Esophagus muscularis mucosa (tissue), 4 donors: ENCODE measurements at regions not wholly inside any gene's neighbourhood (a gene's known extent, or its start where the extent isn't known, plus 50 kb on each side); places are given as distances from the start of the nearest gene placed in this dataset.
A peak's percentile ranks its signal among the peaks of the same experiment; 100 is the strongest.

Experiments
- DNase-seq: peaks from one replicate; pipeline ENCODE4 v3.0.0-alpha.2; 2017; ENCODE audit errors: extremely low spot score
- H3K27ac ChIP-seq, 4 donors: fragments of 200-600 bp; sonication (generic); replicated peaks in 1 of 4; 1 replicate in 3 of 4; 2 replicates in 1 of 4; pipeline ENCODE4 v1.5.1; 2016 to 2019; ENCODE audit warnings: mild to moderate bottlenecking in 1 of 4
- H3K27me3 ChIP-seq, 4 donors: fragments of 200-600 bp; sonication (generic); one replicate each; pipeline versions ENCODE4 v1.5.1 to v1.6.0; 2016 to 2019
- H3K36me3 ChIP-seq, 4 donors: fragments of 200-600 bp; sonication (generic); one replicate each; pipeline ENCODE4 v1.5.1; 2016 to 2019
- H3K4me1 ChIP-seq, 4 donors: fragments of 200-600 bp; sonication (generic); one replicate each; pipeline ENCODE4 v1.5.1; 2016 to 2019
- H3K4me3 ChIP-seq, 4 donors: fragments of 200-600 bp; sonication (generic); 1 replicate in 2 of 4; 2 replicates in 2 of 4; pipeline ENCODE4 v1.5.1; 2016 to 2019; ENCODE audit warnings: mild to moderate bottlenecking in 4 of 4, moderate library complexity in 1 of 4
- H3K9me3 ChIP-seq, 4 donors: fragments of 200-600 bp; sonication (generic); 1 replicate in 3 of 4; 2 replicates in 1 of 4; pipeline ENCODE4 v1.5.1; 2016 to 2019
- CTCF ChIP-seq, 3 experiments: fragments of 200-600 bp in 2 of 3; fragments of 450-650 bp in 1 of 3; sonication (generic) in 2 of 3; IDR thresholded peaks; one replicate each; pipeline ENCODE4 v1.5.1; 2017 to 2019; ENCODE audit warnings: antibody characterized with exemption in 3 of 3, mild to moderate bottlenecking in 2 of 3, moderate library complexity in 1 of 3
- EP300 ChIP-seq: sonication (generic); formaldehyde crosslinking; IDR thresholded peaks from one replicate; pipeline ENCODE4 v1.6.1; 2017; ENCODE audit warnings: antibody characterized with exemption
- POLR2A ChIP-seq: fragments of 450-650 bp; IDR thresholded peaks from one replicate; pipeline ENCODE4 v1.6.1; 2017; ENCODE audit warnings: antibody characterized with exemption, moderate library complexity, mild to moderate bottlenecking, low read depth
- POLR2AphosphoS5 ChIP-seq, 2 donors: sonication (generic); formaldehyde crosslinking; IDR thresholded peaks; one replicate each; pipeline ENCODE4 v1.6.1; 2017; ENCODE audit warnings: antibody characterized with exemption in 2 of 2
- WGBS: methylation state at CpG from one replicate; pipeline ENCODE4 v1.1.5; 2018; 5-methylcytosine and 5-hydroxymethylcytosine counted together
- intact Hi-C: fragments of 100-400 bp; cut with DNase I; formaldehyde crosslinking; loops from one replicate; pipeline ENCODE4 v1.15.1; 2023

- TF ChIP-seq EP300 (no peak), POLR2AphosphoS5 (IDR thresholded peaks at IDR 0.05) (peak in 1 of 2 donors; percentile 23)
- Histone ChIP-seq H3K4me1 (peaks cover 5 to 33% (median 17%) of the 10 kb centered on the region in 4 donors), H3K4me3 (peak overlapping the region in 2 of 4 donors; percentile 4 to 6), H3K27ac (no peak overlapping the region), H3K36me3 (no peaks in the 10 kb centered on the region), H3K27me3 (no peaks in the 10 kb centered on the region), H3K9me3 (no peaks in the 10 kb centered on the region)
- no peak for DNase-seq
- 29% methylated on average over 15 of the region's 21 CpGs for WGBS
- intact Hi-C loops, result no loop called here
Observed at GRCh38 chr2:120881981-120882788, 146.5 kb downstream of the GLI2 start.

- WGBS, result 94% methylated on average over 14 of the region's 15 CpGs
- TF ChIP-seq EP300 (no peak), CTCF (IDR thresholded peaks at IDR 0.05) (no peak), POLR2AphosphoS5 (IDR thresholded peaks at IDR 0.05) (no peak), POLR2A (no peak)
- intact Hi-C loops, result no loop called here
- Histone ChIP-seq H3K4me1 (peaks cover 5 to 33% (median 17%) of the 10 kb centered on the region in 4 donors), H3K27ac (no peak overlapping the region), H3K9me3 (no peaks in the 10 kb centered on the region), H3K36me3 (no peaks in the 10 kb centered on the region), H3K27me3 (no peaks in the 10 kb centered on the region), H3K4me3 (no peak overlapping the region)
- DNase-seq, result no peak
Observed at GRCh38 chr2:120883607-120884440, 148.2 kb downstream of the GLI2 start.

GRCh38 chr2:120884472-120885290 lies 149.0 kb downstream of the GLI2 start:
- WGBS, result 96% methylated on average over 11 of the region's 16 CpGs
- Histone ChIP-seq H3K4me3 (no peak overlapping the region), H3K27me3 (no peaks in the 10 kb centered on the region), H3K36me3 (no peaks in the 10 kb centered on the region), H3K4me1 (peaks cover 5 to 28% (median 13%) of the 10 kb centered on the region in 4 donors), H3K9me3 (no peaks in the 10 kb centered on the region), H3K27ac (no peak overlapping the region)
- intact Hi-C loops, result no loop called here
- TF ChIP-seq POLR2A (no peak), EP300 (no peak), POLR2AphosphoS5 (IDR thresholded peaks at IDR 0.05) (no peak), CTCF (IDR thresholded peaks at IDR 0.05) (no peak)
- no peak for DNase-seq

- no peak overlapping the region for H3K27ac ChIP-seq
Observed at GRCh38 chr2:120885321-120885720, 149.7 kb downstream of the GLI2 start.

More at GRCh38 chr2:120885321-120885720, 149.7 kb downstream of the GLI2 start:
- no peak for DNase-seq
- Histone ChIP-seq H3K4me3 (no peak overlapping the region), H3K27me3 (no peaks in the 10 kb centered on the region), H3K36me3 (no peaks in the 10 kb centered on the region), H3K4me1 (peaks cover 5 to 23% (median 13%) of the 10 kb centered on the region in 4 donors), H3K9me3 (no peaks in the 10 kb centered on the region)
- no peak for TF ChIP-seq EP300
- no peak for TF ChIP-seq POLR2A
- no peak for TF ChIP-seq CTCF (IDR thresholded peaks at IDR 0.05)
- no peak for TF ChIP-seq POLR2AphosphoS5 (IDR thresholded peaks at IDR 0.05)
- WGBS, result 79% methylated on average over 10 of the region's 11 CpGs
- intact Hi-C loops, result no loop called here
